H1 (cell line): ENCODE measurements at regions not wholly inside any gene's neighbourhood (a gene's known extent, or its start where the extent isn't known, plus 50 kb on each side); places are given as distances from the start of the nearest gene placed in this dataset.

Source experiments
- CTCF ChIA-PET: fragments of 300-600 bp; sonication (Branson Sonifier 250); formaldehyde crosslinking; loops from one replicate; lab custom pipeline; 2021; ENCODE audit not compliant: partially characterized antibody; lab: Charles Lee
- POLR2A ChIA-PET: fragments of 300-600 bp; sonication (Branson Sonifier 250); formaldehyde crosslinking; loops from one replicate; lab custom pipeline; 2021; ENCODE audit warnings: inconsistent platforms; ENCODE audit not compliant: partially characterized antibody; lab: Charles Lee
- DNase-seq, 2 experiments: peaks; one replicate each; pipeline versions ENCODE4 v3.0.0 to v3.0.0-alpha.2; 2010 to 2022; ENCODE audit warnings: low spot score in 2 of 2, low read depth in 1 of 2, mixed read lengths in 1 of 2
- FAIRE-seq: peaks from 2 replicates; lab custom pipeline; 2011; peaks lifted over from hg19 to GRCh38; lab: Jason Lieb, UNC
- H2AFZ ChIP-seq: 2 replicates; pipeline ENCODE4 v1.8.1; 2012; ENCODE audit warnings: low read length, inconsistent platforms
- H2AK5ac ChIP-seq: 2 replicates; pipeline ENCODE4 v1.6.1; 2013; ENCODE audit warnings: low read depth, low read length
- H2BK120ac ChIP-seq: replicated peaks from 2 replicates; pipeline ENCODE3; 2013; ENCODE audit warnings: low read depth, low read length, inconsistent platforms
- H2BK12ac ChIP-seq: 2 replicates; pipeline ENCODE4 v1.6.1; 2013; ENCODE audit warnings: low read depth, low read length
- H2BK15ac ChIP-seq: 2 replicates; pipeline ENCODE4 v1.6.1; 2013; ENCODE audit warnings: low read length
- H2BK20ac ChIP-seq: 2 replicates; pipeline ENCODE4 v1.6.1; 2013; ENCODE audit warnings: low read length
- H2BK5ac ChIP-seq: 2 replicates; pipeline ENCODE4 v1.6.1; 2013; ENCODE audit warnings: low read depth, low read length
- H3K14ac ChIP-seq: 2 replicates; pipeline ENCODE4 v1.6.1; 2013; ENCODE audit warnings: inconsistent platforms; ENCODE audit not compliant: insufficient read length
- H3K18ac ChIP-seq: 2 replicates; pipeline ENCODE4 v1.6.1; 2013; ENCODE audit warnings: low read length; ENCODE audit errors: extremely low read depth
- H3K23ac ChIP-seq: 2 replicates; pipeline ENCODE4 v1.6.1; 2013; ENCODE audit warnings: inconsistent platforms; ENCODE audit not compliant: insufficient read length
- H3K23me2 ChIP-seq: 2 replicates; pipeline ENCODE4 v1.6.1; 2013; ENCODE audit warnings: low read depth, low read length
- H3K27ac ChIP-seq: 2 replicates; pipeline ENCODE4 v1.6.1; 2011; ENCODE audit warnings: low read depth, low read length, inconsistent platforms
- H3K27me3 ChIP-seq, 4 experiments: replicated peaks in 1 of 4; 1 replicate in 1 of 4; 2 replicates in 3 of 4; pipeline versions ENCODE4 v1.6.1 to v1.8.1; 2011 to 2013; ENCODE audit warnings: low read length in 3 of 4, mild to moderate bottlenecking in 3 of 4, inconsistent platforms in 2 of 4, mixed read lengths in 2 of 4, moderate library complexity in 1 of 4; ENCODE audit not compliant: control insufficient read depth in 3 of 4, insufficient read depth in 3 of 4; ENCODE audit errors: extremely low read depth in 1 of 4
- H3K36me3 ChIP-seq, 4 experiments: 2 replicates each; pipeline versions ENCODE4 v1.6.1 to v1.8.1; 2011 to 2013; ENCODE audit warnings: mild to moderate bottlenecking in 4 of 4, low read length in 3 of 4, moderate library complexity in 2 of 4, control low read depth in 1 of 4, inconsistent platforms in 1 of 4; ENCODE audit not compliant: insufficient read depth in 4 of 4, control insufficient read depth in 2 of 4
- H3K4ac ChIP-seq: replicated peaks from 2 replicates; pipeline ENCODE3; 2013; ENCODE audit warnings: low read length, low read depth, mixed read lengths, inconsistent platforms; ENCODE audit not compliant: insufficient read length
- H3K4me1 ChIP-seq, 4 experiments: replicated peaks in 1 of 4; 1 replicate in 1 of 4; 2 replicates in 3 of 4; pipeline versions ENCODE4 v1.6.1 to v1.8.1; 2011 to 2013; ENCODE audit warnings: low read length in 3 of 4, inconsistent platforms in 2 of 4, mixed read lengths in 1 of 4; ENCODE audit not compliant: insufficient read depth in 4 of 4, control insufficient read depth in 3 of 4
- H3K4me2 ChIP-seq, 2 experiments: 2 replicates each; pipeline versions ENCODE4 v1.6.1 to v1.8.1; 2011 to 2013; ENCODE audit warnings: low read depth in 2 of 2, low read length in 2 of 2, control low read depth in 1 of 2, inconsistent platforms in 1 of 2, mild to moderate bottlenecking in 1 of 2; ENCODE audit not compliant: insufficient read depth in 1 of 2
- H3K4me3 ChIP-seq, 4 experiments: fragments of 200-600, 300-600 bp in 1 of 4; sonication (generic), shearing (Covaris generic), sonication (Bioruptor Twin) in 1 of 4; 2 replicates each; pipeline versions ENCODE4 v1.5.1 to v1.8.1; 2011 to 2016; ENCODE audit warnings: low read length in 4 of 4, low read depth in 3 of 4, control low read depth in 2 of 4, inconsistent platforms in 2 of 4, mild to moderate bottlenecking in 2 of 4, mixed read lengths in 1 of 4, moderate library complexity in 1 of 4; ENCODE audit not compliant: insufficient read depth in 2 of 4; ENCODE audit errors: extremely low read depth in 1 of 4
- H3K56ac ChIP-seq: replicated peaks from 2 replicates; pipeline ENCODE3; 2013; ENCODE audit warnings: low read depth, mild to moderate bottlenecking, mixed read lengths, low read length, inconsistent platforms; ENCODE audit not compliant: insufficient read length
- H3K79me1 ChIP-seq: 2 replicates; pipeline ENCODE4 v1.6.1; 2013; ENCODE audit warnings: low read depth, low read length, control low read depth
- H3K79me2 ChIP-seq, 2 experiments: 2 replicates each; pipeline versions ENCODE4 v1.6.1 to v1.8.1; 2012 to 2013; ENCODE audit warnings: low read length in 2 of 2, mild to moderate bottlenecking in 2 of 2, inconsistent platforms in 1 of 2; ENCODE audit not compliant: insufficient read depth in 2 of 2, control insufficient read depth in 1 of 2
- H3K9ac ChIP-seq, 4 experiments: replicated peaks in 1 of 4; 1 replicate in 1 of 4; 2 replicates in 3 of 4; pipeline versions ENCODE4 v1.6.1 to v1.8.1; 2011 to 2013; ENCODE audit warnings: low read depth in 3 of 4, low read length in 3 of 4, control low read depth in 2 of 4, mild to moderate bottlenecking in 2 of 4, moderate library complexity in 2 of 4, inconsistent platforms in 1 of 4; ENCODE audit errors: extremely low read depth in 1 of 4
- H3K9me3 ChIP-seq, 2 experiments: 2 replicates each; pipeline versions ENCODE4 v1.6.1 to v1.8.1; 2012 to 2013; ENCODE audit warnings: mild to moderate bottlenecking in 2 of 2, moderate library complexity in 2 of 2, control low read depth in 1 of 2, inconsistent platforms in 1 of 2, low read depth in 1 of 2, low read length in 1 of 2, mixed read lengths in 1 of 2; ENCODE audit not compliant: insufficient read depth in 2 of 2
- H4K20me1 ChIP-seq, 2 experiments: replicated peaks in 1 of 2; 2 replicates each; pipeline versions ENCODE3 to v1.8.1; 2011 to 2013; ENCODE audit warnings: inconsistent platforms in 2 of 2, low read length in 2 of 2, mild to moderate bottlenecking in 1 of 2; ENCODE audit not compliant: insufficient read depth in 2 of 2, control insufficient read depth in 1 of 2
- H4K5ac ChIP-seq: 2 replicates; pipeline ENCODE4 v1.6.1; 2013; ENCODE audit warnings: low read length, low read depth, mixed read lengths, inconsistent platforms; ENCODE audit not compliant: insufficient read length
- H4K8ac ChIP-seq: 2 replicates; pipeline ENCODE4 v1.8.0; 2013; ENCODE audit warnings: mild to moderate bottlenecking, moderate library complexity, low read length, inconsistent platforms; ENCODE audit not compliant: insufficient read depth; ENCODE audit errors: extremely low read depth
- H4K91ac ChIP-seq: replicated peaks from 2 replicates; pipeline ENCODE3; 2013; ENCODE audit warnings: low read length, mixed read lengths, inconsistent platforms; ENCODE audit not compliant: insufficient read length
- BRCA1 ChIP-seq: IDR thresholded peaks from 2 replicates; pipeline ENCODE4 v1.6.1; 2012; ENCODE audit warnings: low read depth, low read length, improper control_type of control experiment
- HDAC2 ChIP-seq, 2 experiments: fragments of 300-600 bp in 1 of 2; sonication (generic) in 1 of 2; IDR thresholded peaks; 2 replicates each; pipeline ENCODE4 v1.6.1; 2011 to 2012; ENCODE audit warnings: low read depth in 2 of 2, low read length in 2 of 2, mild to moderate bottlenecking in 2 of 2, moderate library complexity in 2 of 2, borderline replicate concordance in 1 of 2, inconsistent platforms in 1 of 2
- POU5F1 ChIP-seq: IDR thresholded peaks from 2 replicates; pipeline ENCODE4 v1.6.1; 2011; ENCODE audit warnings: low read depth, mild to moderate bottlenecking, low read length, moderate library complexity
- SP1 ChIP-seq: IDR thresholded peaks from 2 replicates; pipeline ENCODE4 v1.6.1; 2011; ENCODE audit warnings: low read depth, low read length
- ZNF274 ChIP-seq: IDR thresholded peaks from 2 replicates; pipeline ENCODE4 v1.7.0; 2012; ENCODE audit warnings: low read length, borderline replicate concordance; ENCODE audit errors: extremely low read depth
- WGBS, 2 experiments: shearing (Covaris generic) in 1 of 2; methylation state at CpG; one replicate each; pipeline versions ENCODE4 v1.1.6 to v1.1.7; 2013 to 2015; ENCODE audit warnings: low lambda C conversion rate in 2 of 2, mixed read lengths in 2 of 2, inconsistent platforms in 1 of 2, low coverage in 1 of 2, missing lambda C conversion rate in 1 of 2; ENCODE audit not compliant: insufficient replicate concordance in 2 of 2, insufficient coverage in 1 of 2, insufficient read length in 1 of 2; ENCODE audit errors: extremely low coverage in 1 of 2, missing lambda C conversion rate in 1 of 2; 5-methylcytosine and 5-hydroxymethylcytosine counted together

DNA sequence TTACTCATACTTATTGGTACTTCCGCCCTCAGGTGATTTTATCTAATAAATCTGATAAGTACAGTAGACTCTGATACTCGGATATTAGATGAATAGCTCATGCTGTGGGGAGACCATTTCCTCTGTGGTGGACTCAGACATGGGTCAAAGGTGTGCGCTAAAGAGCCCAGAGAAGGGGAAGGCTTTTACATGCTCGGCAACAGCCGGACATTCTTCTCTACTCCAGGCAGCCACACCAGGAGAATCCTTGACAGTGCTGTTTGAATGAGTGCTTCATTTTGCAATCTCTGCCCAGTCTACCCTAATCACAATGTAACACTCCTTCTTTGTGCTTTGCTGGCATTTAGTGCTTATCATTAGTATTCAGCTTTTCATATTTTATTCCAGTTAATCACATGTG, 322.2 kb upstream of the USP25 start:
- 89% methylated on average over 5 of the region's 5 CpGs; no CpG with 5 or more reads in 1 of the 2 experiments for WGBS, 2 experiments
- no peak overlapping the region for H4K91ac ChIP-seq
- FAIRE-seq = no peak
- peaks cover 0 to 3% (median 0%) of the 10 kb centered on the region in 4 experiments; a peak in 1 of 7 replicates for H3K4me1 ChIP-seq
- H2BK20ac ChIP-seq = no peak overlapping the region
- no peak overlapping the region for H3K4ac ChIP-seq
- H4K8ac ChIP-seq = no peak overlapping the region
- no peaks in the 10 kb centered on the region for H3K79me2 ChIP-seq
- H2AFZ ChIP-seq = no peak overlapping the region
- no peak overlapping the region for H2BK5ac ChIP-seq
- H3K36me3 ChIP-seq = no peaks in the 10 kb centered on the region
- H3K27ac ChIP-seq = no peak overlapping the region
- POLR2A ChIA-PET = no interaction called here
- H3K9ac ChIP-seq = no peak overlapping the region
- no peak overlapping the region for H2BK15ac ChIP-seq
- H3K14ac ChIP-seq = no peak overlapping the region
- H3K56ac ChIP-seq = no peak overlapping the region
- H3K9me3 ChIP-seq = no peaks in the 10 kb centered on the region; a peak in 1 of 4 replicates
- no peak overlapping the region for H3K4me3 ChIP-seq
- no peak overlapping the region for H3K23ac ChIP-seq
- H3K79me1 ChIP-seq = no peaks in the 10 kb centered on the region
- H4K20me1 ChIP-seq = no peaks in the 10 kb centered on the region
- H3K18ac ChIP-seq = no peak overlapping the region
- no peak overlapping the region for H2BK12ac ChIP-seq
- CTCF ChIA-PET = no interaction called here
- H4K5ac ChIP-seq = no peak overlapping the region
- peaks cover 0 to 2% (median 0%) of the 10 kb centered on the region in 4 experiments; a peak in 1 of 7 replicates for H3K27me3 ChIP-seq
- no peak for DNase-seq
- H2BK120ac ChIP-seq = no peak overlapping the region
- no peak overlapping the region for H3K4me2 ChIP-seq
- no peaks in the 10 kb centered on the region for H3K23me2 ChIP-seq
- H2AK5ac ChIP-seq = no peak overlapping the region
- TF ChIP-seq POU5F1 (no peak), HDAC2 (IDR thresholded peaks at IDR 0.05; ENCODE audit: borderline replicate concordance in 1 of 2, low read depth in 2 of 2, low read length in 2 of 2) (no peak), BRCA1 (no peak), SP1 (no peak), ZNF274 (no peak)
